ENCODE measurements at regions not wholly inside any gene's neighbourhood (a gene's known extent, or its start where the extent isn't known, plus 50 kb on each side); places are given as distances from the start of the nearest gene placed in this dataset.

- TF ChIP-seq CTCF (conservative IDR thresholded peaks at IDR 0.05; ENCODE audit: low read depth, low read length): peak; percentile 98
- no peak for DNase-seq (ENCODE audit: low read depth)
- H3K4me3 ChIP-seq (ENCODE audit: low read depth, low read length): no peak overlapping the region
These were observed 986.3 kb upstream of the TMEM132C start for GRCh38 chr12:127280393-127281275.

GRCh38 chr12:127282786-127283565 is 984.0 kb upstream of the TMEM132C start:
- no peak for TF ChIP-seq CTCF (conservative IDR thresholded peaks at IDR 0.05; ENCODE audit: low read depth, low read length)
- no peak for DNase-seq (ENCODE audit: low read depth)
- H3K4me3 ChIP-seq (ENCODE audit: low read depth, low read length): no peak overlapping the region

- DNase-seq (ENCODE audit: low read depth): no peak
- no peak overlapping the region for H3K4me3 ChIP-seq (ENCODE audit: low read depth, low read length)
- TF ChIP-seq CTCF (conservative IDR thresholded peaks at IDR 0.05; ENCODE audit: low read depth, low read length): no peak
These were observed 982.9 kb upstream of the TMEM132C start for GRCh38 chr12:127284021-127284420.

GRCh38 chr12:127284870-127285431 is 982.0 kb upstream of the TMEM132C start:
- H3K4me3 ChIP-seq (ENCODE audit: low read depth, low read length): no peak overlapping the region
- TF ChIP-seq CTCF (conservative IDR thresholded peaks at IDR 0.05; ENCODE audit: low read depth, low read length): no peak
- DNase-seq (ENCODE audit: low read depth): peak; percentile 70

- no peak overlapping the region for H3K4me3 ChIP-seq (ENCODE audit: low read depth, low read length)
- DNase-seq (ENCODE audit: low read depth): no peak
- no peak for TF ChIP-seq CTCF (conservative IDR thresholded peaks at IDR 0.05; ENCODE audit: low read depth, low read length)
These were observed 980.7 kb upstream of the TMEM132C start for GRCh38 chr12:127286281-127286680.

GRCh38 chr12:127287256-127287655 is 979.7 kb upstream of the TMEM132C start:
- no peak overlapping the region for H3K4me3 ChIP-seq (ENCODE audit: low read depth, low read length)
- no peak for TF ChIP-seq CTCF (conservative IDR thresholded peaks at IDR 0.05; ENCODE audit: low read depth, low read length)
- DNase-seq (ENCODE audit: low read depth): no peak
